GM19351 (cell line): ENCODE measurements at regions not wholly inside any gene's neighbourhood (a gene's known extent, or its start where the extent isn't known, plus 50 kb on each side); places are given as distances from the start of the nearest gene placed in this dataset.

Experiments
- ATAC-seq: cut with Tn5 transposase; IDR thresholded peaks from one replicate; pipeline ENCODE4 v1.9.1; 2021; ENCODE audit warnings: mild to moderate bottlenecking, moderate library complexity; ENCODE audit not compliant: unreplicated experiment

DNA sequence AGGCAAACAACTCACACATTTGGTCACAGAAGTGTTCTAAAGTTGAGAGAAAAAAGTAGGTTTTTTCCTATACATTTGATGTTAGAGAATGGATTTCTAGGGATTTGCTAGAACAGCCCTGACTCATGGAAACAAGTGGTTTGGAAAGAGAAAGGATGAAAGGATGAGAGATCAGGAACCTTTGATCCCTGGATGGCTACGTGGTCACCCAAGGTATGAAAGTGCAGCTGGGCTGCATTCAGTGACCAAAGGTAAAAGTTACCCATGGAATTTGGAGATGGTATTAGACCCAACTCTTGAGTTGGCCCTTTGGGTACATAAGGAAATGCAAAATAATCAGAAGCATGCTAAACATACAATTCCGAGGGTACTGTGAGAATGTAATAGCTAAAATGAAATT is 61.3 kb upstream of the SPIN1 start:
- no peak for ATAC-seq

GRCh38 chr9:88326015-88326414 is 62.2 kb upstream of the SPIN1 start:
- ATAC-seq, result no peak

DNA sequence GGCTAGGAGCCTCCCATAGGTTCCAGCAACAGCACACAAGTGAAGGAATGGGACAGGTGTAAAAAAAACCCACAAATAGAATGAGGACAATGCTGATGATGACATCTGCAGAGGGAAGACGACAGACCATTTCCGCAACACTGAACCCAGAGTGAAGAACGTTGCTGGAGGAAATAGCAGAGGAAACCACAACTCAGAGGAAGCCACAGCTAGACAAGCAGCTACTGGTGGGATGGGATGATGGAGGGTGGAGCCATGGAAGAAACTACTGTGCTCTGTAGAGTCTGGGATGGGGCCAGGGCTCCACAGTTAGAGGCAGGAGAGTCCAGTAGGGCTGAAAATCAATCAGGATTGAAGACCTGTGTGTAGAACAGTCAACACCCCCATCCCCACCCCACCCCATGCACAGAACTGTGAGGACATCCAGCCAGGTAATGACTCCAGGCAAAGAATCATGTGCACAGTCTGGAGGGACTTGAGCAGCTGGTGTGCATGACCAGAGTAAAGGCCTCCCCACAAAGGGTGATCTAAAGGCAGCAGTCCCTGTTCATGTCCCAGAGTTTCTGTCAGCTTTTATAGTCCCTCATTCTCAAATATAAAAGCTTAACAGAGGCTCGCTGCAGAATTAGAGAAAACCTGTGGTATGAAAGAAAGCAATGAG is 65.2 kb upstream of the SPIN1 start:
- no peak for ATAC-seq

DNA sequence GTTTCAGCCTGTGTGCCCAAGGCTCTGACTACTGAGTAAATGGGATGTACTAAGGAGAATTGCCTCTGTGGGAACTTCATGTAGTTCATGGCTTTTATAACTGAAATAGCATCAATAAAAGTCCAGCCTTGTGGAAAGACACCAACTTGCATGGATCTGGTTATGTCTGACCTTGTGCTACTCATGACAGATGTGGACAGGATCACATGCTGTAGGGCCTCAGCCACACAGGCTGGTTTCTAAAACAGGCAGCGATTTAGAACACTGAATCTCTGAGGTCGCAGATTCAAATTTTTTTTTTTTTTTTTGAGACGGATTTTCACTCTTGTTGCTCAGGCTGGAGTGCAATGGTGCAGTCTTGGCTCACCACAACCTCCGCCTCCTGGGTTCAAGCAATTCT is 66.5 kb upstream of the SPIN1 start:
- ATAC-seq, result no peak

DNA sequence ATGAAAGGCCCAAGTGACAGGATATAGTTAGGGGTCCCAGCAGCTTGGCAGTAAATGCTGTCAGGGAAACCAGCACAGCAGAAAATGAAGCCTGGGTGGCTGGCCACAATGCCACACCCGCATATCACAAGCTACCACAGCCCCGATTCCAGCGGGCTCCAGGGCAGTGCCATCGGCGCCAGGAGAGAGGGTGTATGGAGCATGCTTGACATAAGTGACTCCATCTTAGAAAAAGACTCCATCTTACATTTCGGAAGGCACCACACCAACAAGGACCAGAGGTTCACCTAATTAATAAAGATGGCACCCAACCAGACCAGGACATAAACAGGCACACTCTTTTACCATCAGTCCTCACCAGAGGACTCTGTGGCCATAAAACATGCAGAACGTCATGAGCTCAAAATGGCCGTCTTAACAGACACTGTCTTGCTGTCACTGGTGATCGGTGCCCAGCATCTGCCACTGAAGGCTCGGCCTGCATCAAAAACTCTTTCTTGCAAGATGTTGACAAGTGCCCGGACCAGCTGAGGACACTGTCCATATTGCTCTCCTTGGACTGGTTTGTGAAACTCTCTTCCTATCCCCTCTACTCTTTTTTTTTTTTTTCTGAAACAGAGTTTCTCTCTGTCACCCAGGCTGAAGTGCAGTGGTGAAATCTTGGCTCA is 67.4 kb upstream of the SPIN1 start:
- ATAC-seq, result no peak

- no peak for ATAC-seq
These were observed 68.1 kb upstream of the SPIN1 start for GRCh38 chr9:88319936-88320747.

DNA sequence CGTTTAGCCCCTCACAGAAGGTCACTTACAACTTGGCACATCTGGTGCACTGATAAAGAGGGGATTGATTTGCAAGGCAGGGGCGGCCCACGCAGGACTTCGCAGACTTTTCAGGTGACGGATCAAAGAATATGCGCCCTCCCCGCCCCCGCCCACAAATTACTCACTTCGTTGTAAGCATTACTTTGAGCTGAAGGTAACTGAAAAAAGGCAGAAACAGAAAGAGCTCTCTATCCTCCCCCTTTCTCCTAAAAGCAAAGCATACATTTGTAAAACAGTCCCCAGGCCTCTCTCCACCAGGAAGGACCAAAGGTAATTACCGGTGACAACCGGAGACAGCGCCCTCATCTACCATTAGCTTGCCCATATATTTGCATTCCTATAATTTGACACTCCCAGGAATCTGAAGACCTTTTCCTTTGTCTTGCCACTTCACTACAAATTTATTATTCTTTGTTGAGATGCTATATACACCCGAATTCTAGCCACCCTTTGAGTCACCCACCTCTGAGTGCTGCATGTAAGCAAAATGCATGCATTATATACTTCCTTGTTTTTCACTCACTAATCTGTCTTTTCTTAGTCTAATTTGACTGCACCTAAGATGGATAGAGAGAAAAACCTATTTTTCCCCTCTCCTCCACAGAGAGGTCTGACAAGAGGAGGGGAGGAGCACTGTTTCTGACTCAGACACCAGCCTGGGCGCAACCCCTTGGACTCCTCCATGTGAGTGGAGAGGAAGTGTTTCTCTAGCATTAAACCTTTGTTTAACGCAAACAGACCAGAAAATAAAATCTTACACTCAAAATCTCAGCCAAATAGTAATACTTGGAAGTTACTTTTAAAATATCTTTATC is 74.7 kb upstream of the SPIN1 start:
- no peak for ATAC-seq

DNA sequence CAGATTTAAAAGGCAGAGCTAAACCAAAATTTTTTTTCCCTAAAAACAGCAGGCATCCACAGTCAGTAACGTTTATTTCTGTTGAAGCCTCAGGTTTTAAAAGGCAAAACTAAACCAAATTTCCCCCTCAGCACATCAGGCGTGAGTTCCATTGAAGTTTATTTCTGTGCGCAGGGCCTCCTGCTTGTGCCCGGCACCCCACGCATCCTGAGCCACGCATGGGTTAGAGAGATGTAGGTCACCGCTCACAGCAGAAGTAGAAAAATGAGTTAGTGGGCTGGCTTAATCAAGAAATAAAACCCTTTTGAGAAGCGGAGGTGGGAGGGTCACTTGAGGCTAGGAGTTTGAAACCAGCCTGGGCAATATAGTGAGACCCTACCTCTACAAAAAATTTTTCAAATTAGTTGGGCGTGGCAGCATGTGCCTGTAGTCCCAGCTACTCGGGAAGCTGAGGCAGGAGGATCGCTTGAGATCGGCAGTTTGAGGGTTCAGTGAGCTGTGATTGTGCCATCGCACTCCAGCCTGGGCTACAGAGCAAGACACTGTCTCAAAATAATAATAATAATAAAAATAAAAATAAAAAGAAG is 75.6 kb upstream of the SPIN1 start:
- no peak for ATAC-seq

- ATAC-seq, result no peak
These were observed 76.2 kb upstream of the SPIN1 start for GRCh38 chr9:88312045-88312444.

- no peak for ATAC-seq
These were observed 77.8 kb upstream of the SPIN1 start for GRCh38 chr9:88310310-88310980.

- ATAC-seq, result no peak
These were observed 79.2 kb upstream of the SPIN1 start for GRCh38 chr9:88308831-88309560.

DNA sequence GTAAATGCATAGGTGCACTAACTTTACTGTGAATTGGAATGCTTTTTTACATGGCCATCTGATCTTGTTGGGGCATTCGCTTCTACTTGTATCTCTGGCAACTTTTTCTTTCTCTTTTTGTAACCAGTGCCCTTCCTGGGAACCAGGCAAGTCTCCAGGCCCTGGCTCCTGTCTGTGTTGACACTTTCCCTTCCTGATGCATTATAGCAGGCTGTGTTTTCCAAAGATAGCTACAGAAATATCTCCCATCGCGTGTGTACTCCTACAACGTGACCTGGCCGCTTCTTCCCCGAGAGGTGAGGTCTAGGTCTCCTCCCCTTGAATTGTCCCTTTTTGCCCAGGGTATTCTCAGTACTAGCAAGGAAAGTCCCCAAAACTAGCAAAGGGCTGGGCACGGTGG is 81.1 kb upstream of the SPIN1 start:
- ATAC-seq, result no peak

DNA sequence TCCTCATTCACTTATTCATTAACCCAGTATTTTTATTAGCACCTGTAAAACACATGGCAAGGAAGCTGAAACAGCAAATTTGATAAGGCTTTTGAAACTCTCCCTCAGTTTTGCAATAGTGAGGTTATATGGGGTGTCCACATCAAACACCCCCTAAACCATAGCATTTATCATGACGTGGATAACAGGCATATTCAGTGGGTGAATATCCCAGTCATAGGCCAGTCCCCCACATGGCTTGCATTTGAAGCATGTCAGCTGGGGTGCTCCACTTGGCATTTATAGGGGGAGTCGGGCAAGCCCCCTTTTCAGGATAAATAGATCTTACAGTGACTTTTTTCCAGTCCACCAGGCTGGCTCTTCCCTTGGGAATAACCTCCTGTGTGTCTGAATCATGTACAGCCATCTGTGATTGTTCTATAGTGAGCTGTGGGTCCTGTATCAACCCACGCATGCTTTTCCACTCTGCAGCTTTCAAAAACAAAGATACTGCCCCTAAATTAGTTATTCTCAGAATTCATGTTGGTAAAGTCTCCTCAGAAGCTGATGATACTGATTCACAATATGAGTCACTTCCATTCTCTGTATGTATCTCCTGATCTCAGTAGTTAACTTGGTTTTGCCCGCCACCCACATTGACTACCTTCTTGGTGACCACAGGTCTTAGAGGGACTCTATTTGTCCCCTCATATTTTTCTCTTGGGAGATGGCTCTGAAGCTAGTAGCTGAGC is 84.4 kb upstream of the SPIN1 start:
- peak; percentile 96 for ATAC-seq

DNA sequence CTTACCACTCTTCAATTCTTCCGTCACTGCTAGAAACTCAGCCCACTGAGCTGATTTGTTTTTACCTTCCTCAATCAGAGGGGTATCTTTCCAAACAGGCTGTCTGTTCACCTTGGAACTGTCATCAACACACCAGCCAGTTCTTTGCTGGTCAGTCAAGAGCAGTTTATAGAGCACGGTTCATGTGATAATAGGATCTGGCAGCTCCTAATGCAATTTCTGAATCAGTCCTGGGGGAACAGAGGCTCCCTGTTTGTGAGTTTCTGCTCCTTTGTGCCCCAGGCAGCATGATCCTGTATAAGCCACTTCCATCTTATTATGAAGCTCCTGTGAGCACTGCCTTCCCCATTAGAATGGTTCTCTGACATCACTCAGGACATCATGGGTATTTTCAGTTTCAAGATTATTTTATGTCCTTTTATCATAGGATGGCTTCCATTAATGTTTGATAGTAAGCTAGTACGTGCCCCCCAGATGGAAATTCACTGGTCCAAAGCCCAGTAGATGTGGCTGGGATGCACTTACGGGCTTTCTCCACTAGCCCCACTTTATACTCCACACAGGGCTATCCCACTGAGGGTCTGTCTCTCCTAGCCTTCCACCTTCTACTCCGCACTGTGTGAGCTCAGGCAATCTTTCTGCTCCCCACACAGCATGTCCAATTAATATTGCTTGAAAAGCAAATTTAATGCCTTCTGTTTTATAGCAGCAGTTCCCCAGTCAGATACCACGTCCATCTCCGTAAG is 85.5 kb upstream of the SPIN1 start:
- no peak for ATAC-seq

DNA sequence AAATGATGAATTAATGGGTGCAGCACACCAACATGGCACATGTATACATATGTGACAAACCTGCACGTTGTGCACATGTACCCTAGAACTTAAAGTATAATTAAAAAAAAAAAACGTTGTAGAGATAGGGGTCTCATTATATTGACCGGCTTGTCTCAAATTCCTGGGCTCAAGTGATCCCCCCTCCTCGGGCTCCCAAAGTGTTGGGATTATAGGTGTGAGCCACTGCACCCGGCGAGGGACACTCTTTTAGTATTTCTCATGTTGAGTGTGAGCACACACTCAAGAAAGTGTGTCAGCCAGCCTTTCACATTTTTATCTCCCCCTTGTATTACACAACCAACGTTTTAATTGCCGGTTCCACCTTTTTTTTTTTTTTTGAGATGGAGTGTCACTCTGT is 87.7 kb upstream of the SPIN1 start:
- ATAC-seq, result no peak

DNA sequence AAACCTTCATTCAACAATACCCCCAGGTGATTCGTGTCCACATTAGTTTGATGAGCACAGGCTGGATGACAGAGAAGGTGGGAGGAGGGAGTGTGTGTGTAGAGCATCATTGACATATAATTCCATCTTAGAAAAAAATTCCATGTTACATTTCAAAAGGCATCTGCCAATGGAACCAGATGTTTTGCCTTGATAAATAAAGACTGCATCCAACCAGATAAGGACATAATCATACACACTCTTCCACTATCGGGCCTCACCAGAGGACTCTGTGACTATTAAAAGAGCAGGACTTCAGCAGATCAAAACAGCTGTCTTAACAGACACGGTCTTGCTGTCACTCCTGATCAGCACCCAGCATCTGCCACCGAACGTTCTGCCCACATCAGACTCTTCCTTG is 96.4 kb upstream of the SPIN1 start:
- no peak for ATAC-seq

DNA sequence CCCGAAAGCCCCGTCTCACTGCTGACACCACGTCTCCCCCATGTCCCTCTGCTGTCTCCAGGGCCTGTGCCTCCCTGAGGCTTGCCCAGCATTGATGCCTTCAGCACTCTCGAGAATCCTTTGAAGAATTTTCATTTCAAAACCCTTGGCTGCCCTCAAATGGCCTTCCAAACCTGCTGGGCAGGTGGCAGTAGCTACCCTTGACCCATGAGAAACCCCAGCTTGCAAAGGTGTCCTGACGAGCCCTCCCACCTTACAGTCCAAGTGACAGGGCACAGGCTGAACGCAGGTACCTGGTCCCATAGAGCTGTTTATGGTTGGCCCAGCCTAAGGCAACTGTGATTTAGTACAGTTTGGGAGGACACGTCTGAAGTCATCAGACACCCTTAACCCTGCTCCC is 97.2 kb upstream of the SPIN1 start:
- no peak for ATAC-seq

DNA sequence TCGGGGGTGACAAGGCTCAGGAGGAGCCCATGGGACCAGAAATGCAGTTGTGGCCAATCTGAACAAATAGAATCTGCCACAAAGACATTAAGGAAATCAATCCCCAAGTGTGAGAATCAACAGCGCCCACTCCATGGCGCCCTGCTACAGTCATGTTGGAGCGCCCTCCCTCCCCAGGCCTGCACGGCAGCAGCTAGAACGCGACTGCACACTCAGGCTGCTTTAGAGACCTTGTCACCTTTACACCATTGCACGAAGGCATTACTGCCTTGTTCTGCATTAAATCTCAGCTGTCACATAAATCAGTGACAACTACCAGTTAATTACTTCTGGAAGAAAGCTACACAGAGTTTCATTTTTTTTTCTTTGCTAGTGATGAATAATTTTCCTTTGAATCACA is 98.7 kb upstream of the SPIN1 start:
- ATAC-seq, result no peak
